H1 (cell line): ENCODE measurements at regions not wholly inside any gene's neighbourhood (a gene's known extent, or its start where the extent isn't known, plus 50 kb on each side); places are given as distances from the start of the nearest gene placed in this dataset.

ENCODE experiments used
- CTCF ChIA-PET: fragments of 300-600 bp; sonication (Branson Sonifier 250); formaldehyde crosslinking; loops from one replicate; lab custom pipeline; 2021; ENCODE audit not compliant: partially characterized antibody; lab: Charles Lee
- POLR2A ChIA-PET: fragments of 300-600 bp; sonication (Branson Sonifier 250); formaldehyde crosslinking; loops from one replicate; lab custom pipeline; 2021; ENCODE audit warnings: inconsistent platforms; ENCODE audit not compliant: partially characterized antibody; lab: Charles Lee
- DNase-seq, 2 experiments: peaks; one replicate each; pipeline versions ENCODE4 v3.0.0 to v3.0.0-alpha.2; 2010 to 2022; ENCODE audit warnings: low spot score in 2 of 2, low read depth in 1 of 2, mixed read lengths in 1 of 2
- FAIRE-seq: peaks from 2 replicates; lab custom pipeline; 2011; peaks lifted over from hg19 to GRCh38; lab: Jason Lieb, UNC
- H2AFZ ChIP-seq: 2 replicates; pipeline ENCODE4 v1.8.1; 2012; ENCODE audit warnings: low read length, inconsistent platforms
- H2AK5ac ChIP-seq: 2 replicates; pipeline ENCODE4 v1.6.1; 2013; ENCODE audit warnings: low read depth, low read length
- H2BK120ac ChIP-seq: replicated peaks from 2 replicates; pipeline ENCODE3; 2013; ENCODE audit warnings: low read depth, low read length, inconsistent platforms
- H2BK12ac ChIP-seq: 2 replicates; pipeline ENCODE4 v1.6.1; 2013; ENCODE audit warnings: low read depth, low read length
- H2BK15ac ChIP-seq: 2 replicates; pipeline ENCODE4 v1.6.1; 2013; ENCODE audit warnings: low read length
- H2BK20ac ChIP-seq: 2 replicates; pipeline ENCODE4 v1.6.1; 2013; ENCODE audit warnings: low read length
- H2BK5ac ChIP-seq: 2 replicates; pipeline ENCODE4 v1.6.1; 2013; ENCODE audit warnings: low read depth, low read length
- H3K14ac ChIP-seq: 2 replicates; pipeline ENCODE4 v1.6.1; 2013; ENCODE audit warnings: inconsistent platforms; ENCODE audit not compliant: insufficient read length
- H3K18ac ChIP-seq: 2 replicates; pipeline ENCODE4 v1.6.1; 2013; ENCODE audit warnings: low read length; ENCODE audit errors: extremely low read depth
- H3K23ac ChIP-seq: 2 replicates; pipeline ENCODE4 v1.6.1; 2013; ENCODE audit warnings: inconsistent platforms; ENCODE audit not compliant: insufficient read length
- H3K23me2 ChIP-seq: 2 replicates; pipeline ENCODE4 v1.6.1; 2013; ENCODE audit warnings: low read depth, low read length
- H3K27ac ChIP-seq: 2 replicates; pipeline ENCODE4 v1.6.1; 2011; ENCODE audit warnings: low read depth, low read length, inconsistent platforms
- H3K27me3 ChIP-seq, 4 experiments: replicated peaks in 1 of 4; 1 replicate in 1 of 4; 2 replicates in 3 of 4; pipeline versions ENCODE4 v1.6.1 to v1.8.1; 2011 to 2013; ENCODE audit warnings: low read length in 3 of 4, mild to moderate bottlenecking in 3 of 4, inconsistent platforms in 2 of 4, mixed read lengths in 2 of 4, moderate library complexity in 1 of 4; ENCODE audit not compliant: control insufficient read depth in 3 of 4, insufficient read depth in 3 of 4; ENCODE audit errors: extremely low read depth in 1 of 4
- H3K36me3 ChIP-seq, 4 experiments: 2 replicates each; pipeline versions ENCODE4 v1.6.1 to v1.8.1; 2011 to 2013; ENCODE audit warnings: mild to moderate bottlenecking in 4 of 4, low read length in 3 of 4, moderate library complexity in 2 of 4, control low read depth in 1 of 4, inconsistent platforms in 1 of 4; ENCODE audit not compliant: insufficient read depth in 4 of 4, control insufficient read depth in 2 of 4
- H3K4ac ChIP-seq: replicated peaks from 2 replicates; pipeline ENCODE3; 2013; ENCODE audit warnings: low read length, low read depth, mixed read lengths, inconsistent platforms; ENCODE audit not compliant: insufficient read length
- H3K4me1 ChIP-seq, 4 experiments: replicated peaks in 1 of 4; 1 replicate in 1 of 4; 2 replicates in 3 of 4; pipeline versions ENCODE4 v1.6.1 to v1.8.1; 2011 to 2013; ENCODE audit warnings: low read length in 3 of 4, inconsistent platforms in 2 of 4, mixed read lengths in 1 of 4; ENCODE audit not compliant: insufficient read depth in 4 of 4, control insufficient read depth in 3 of 4
- H3K4me2 ChIP-seq, 2 experiments: 2 replicates each; pipeline versions ENCODE4 v1.6.1 to v1.8.1; 2011 to 2013; ENCODE audit warnings: low read depth in 2 of 2, low read length in 2 of 2, control low read depth in 1 of 2, inconsistent platforms in 1 of 2, mild to moderate bottlenecking in 1 of 2; ENCODE audit not compliant: insufficient read depth in 1 of 2
- H3K4me3 ChIP-seq, 4 experiments: fragments of 200-600, 300-600 bp in 1 of 4; sonication (generic), shearing (Covaris generic), sonication (Bioruptor Twin) in 1 of 4; 2 replicates each; pipeline versions ENCODE4 v1.5.1 to v1.8.1; 2011 to 2016; ENCODE audit warnings: low read length in 4 of 4, low read depth in 3 of 4, control low read depth in 2 of 4, inconsistent platforms in 2 of 4, mild to moderate bottlenecking in 2 of 4, mixed read lengths in 1 of 4, moderate library complexity in 1 of 4; ENCODE audit not compliant: insufficient read depth in 2 of 4; ENCODE audit errors: extremely low read depth in 1 of 4
- H3K56ac ChIP-seq: replicated peaks from 2 replicates; pipeline ENCODE3; 2013; ENCODE audit warnings: low read depth, mild to moderate bottlenecking, mixed read lengths, low read length, inconsistent platforms; ENCODE audit not compliant: insufficient read length
- H3K79me1 ChIP-seq: 2 replicates; pipeline ENCODE4 v1.6.1; 2013; ENCODE audit warnings: low read depth, low read length, control low read depth
- H3K79me2 ChIP-seq, 2 experiments: 2 replicates each; pipeline versions ENCODE4 v1.6.1 to v1.8.1; 2012 to 2013; ENCODE audit warnings: low read length in 2 of 2, mild to moderate bottlenecking in 2 of 2, inconsistent platforms in 1 of 2; ENCODE audit not compliant: insufficient read depth in 2 of 2, control insufficient read depth in 1 of 2
- H3K9ac ChIP-seq, 4 experiments: replicated peaks in 1 of 4; 1 replicate in 1 of 4; 2 replicates in 3 of 4; pipeline versions ENCODE4 v1.6.1 to v1.8.1; 2011 to 2013; ENCODE audit warnings: low read depth in 3 of 4, low read length in 3 of 4, control low read depth in 2 of 4, mild to moderate bottlenecking in 2 of 4, moderate library complexity in 2 of 4, inconsistent platforms in 1 of 4; ENCODE audit errors: extremely low read depth in 1 of 4
- H3K9me3 ChIP-seq, 2 experiments: 2 replicates each; pipeline versions ENCODE4 v1.6.1 to v1.8.1; 2012 to 2013; ENCODE audit warnings: mild to moderate bottlenecking in 2 of 2, moderate library complexity in 2 of 2, control low read depth in 1 of 2, inconsistent platforms in 1 of 2, low read depth in 1 of 2, low read length in 1 of 2, mixed read lengths in 1 of 2; ENCODE audit not compliant: insufficient read depth in 2 of 2
- H4K20me1 ChIP-seq, 2 experiments: replicated peaks in 1 of 2; 2 replicates each; pipeline versions ENCODE3 to v1.8.1; 2011 to 2013; ENCODE audit warnings: inconsistent platforms in 2 of 2, low read length in 2 of 2, mild to moderate bottlenecking in 1 of 2; ENCODE audit not compliant: insufficient read depth in 2 of 2, control insufficient read depth in 1 of 2
- H4K5ac ChIP-seq: 2 replicates; pipeline ENCODE4 v1.6.1; 2013; ENCODE audit warnings: low read length, low read depth, mixed read lengths, inconsistent platforms; ENCODE audit not compliant: insufficient read length
- H4K8ac ChIP-seq: 2 replicates; pipeline ENCODE4 v1.8.0; 2013; ENCODE audit warnings: mild to moderate bottlenecking, moderate library complexity, low read length, inconsistent platforms; ENCODE audit not compliant: insufficient read depth; ENCODE audit errors: extremely low read depth
- H4K91ac ChIP-seq: replicated peaks from 2 replicates; pipeline ENCODE3; 2013; ENCODE audit warnings: low read length, mixed read lengths, inconsistent platforms; ENCODE audit not compliant: insufficient read length
- EGR1 ChIP-seq: IDR thresholded peaks from 2 replicates; pipeline ENCODE4 v1.6.1; 2011; ENCODE audit warnings: low read depth, low read length, borderline replicate concordance
- RAD21 ChIP-seq, 2 experiments: IDR thresholded peaks in 1 of 2; conservative IDR thresholded peaks in 1 of 2; 2 replicates each; pipeline ENCODE4 v1.6.1; 2011; ENCODE audit warnings: low read depth in 2 of 2, low read length in 2 of 2, improper control_type of control experiment in 1 of 2, inconsistent platforms in 1 of 2, mild to moderate bottlenecking in 1 of 2, moderate library complexity in 1 of 2
- TEAD4 ChIP-seq: IDR thresholded peaks from 2 replicates; pipeline ENCODE4 v1.6.1; 2012; ENCODE audit warnings: low read depth, low read length, inconsistent platforms, mixed read lengths
- WGBS, 2 experiments: shearing (Covaris generic) in 1 of 2; methylation state at CpG; one replicate each; pipeline versions ENCODE4 v1.1.6 to v1.1.7; 2013 to 2015; ENCODE audit warnings: low lambda C conversion rate in 2 of 2, mixed read lengths in 2 of 2, inconsistent platforms in 1 of 2, low coverage in 1 of 2, missing lambda C conversion rate in 1 of 2; ENCODE audit not compliant: insufficient replicate concordance in 2 of 2, insufficient coverage in 1 of 2, insufficient read length in 1 of 2; ENCODE audit errors: extremely low coverage in 1 of 2, missing lambda C conversion rate in 1 of 2; 5-methylcytosine and 5-hydroxymethylcytosine counted together
- TF ChIP-seq, protein P1 (sequence below), 3 experiments: IDR thresholded peaks; 1 replicate in 2 of 3; 2 replicates in 1 of 3; pipeline versions ENCODE4 v1.5.1 to v1.6.1; 2011; ENCODE audit warnings: low read length in 3 of 3, mild to moderate bottlenecking in 3 of 3, inconsistent platforms in 2 of 3, low read depth in 1 of 3, moderate library complexity in 1 of 3; ENCODE audit not compliant: insufficient read depth in 1 of 3; ENCODE audit errors: control extremely low read depth in 1 of 3

DNA sequence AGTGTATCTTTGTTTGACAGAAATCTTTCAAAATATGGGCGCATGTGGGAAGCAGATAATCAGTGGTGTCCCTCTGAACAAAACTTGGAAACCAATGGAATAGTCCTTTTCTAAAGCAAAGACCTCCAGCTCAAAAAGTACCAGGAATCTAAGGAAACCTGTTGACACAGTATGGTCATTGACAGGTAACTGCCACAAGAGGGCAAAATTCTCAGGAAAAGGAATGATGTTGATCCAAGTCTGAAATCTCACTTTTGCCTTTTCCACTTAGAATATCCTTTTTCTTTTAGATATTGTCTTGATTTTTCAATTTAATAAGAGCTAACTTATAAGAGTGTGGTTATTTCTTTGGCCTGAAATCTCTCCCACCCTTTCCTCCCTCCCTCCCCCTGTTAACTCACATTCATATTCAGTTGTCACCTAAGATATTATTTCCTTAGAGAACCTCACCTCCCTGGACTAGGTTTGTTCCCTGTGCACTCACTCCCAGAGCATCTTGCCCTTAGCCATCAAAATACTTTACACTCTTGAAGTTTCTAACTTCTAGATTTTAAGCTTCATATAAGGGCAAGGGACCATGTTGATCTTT lies 59.0 kb upstream of the BARX1 start:
- CTCF ChIA-PET, result interaction anchor here (0.7 to 8.0 kb wide), 48 partner anchors 11 to 381 kb away, joined by 3 to 156 read pairs (median 4); no protein-coding TSS in a partner anchor
- Histone ChIP-seq H2BK15ac (no peak overlapping the region), H2BK12ac (no peak overlapping the region), H4K8ac (no peak overlapping the region), H3K23ac (no peak overlapping the region), H3K4ac (no peak overlapping the region), H3K27ac (no peak overlapping the region), H2BK20ac (no peak overlapping the region), H3K27me3 (no peaks in the 10 kb centered on the region), H3K4me1 (no peaks in the 10 kb centered on the region), H4K20me1 (no peaks in the 10 kb centered on the region), H2AK5ac (no peak overlapping the region), H3K4me3 (no peak overlapping the region), H3K79me2 (no peaks in the 10 kb centered on the region), H3K36me3 (no peaks in the 10 kb centered on the region), H3K9me3 (no peaks in the 10 kb centered on the region), H2BK120ac (no peak overlapping the region), H3K79me1 (no peaks in the 10 kb centered on the region), H2BK5ac (no peak overlapping the region), H3K18ac (no peak overlapping the region), H4K91ac (no peak overlapping the region), H2AFZ (peak overlapping the region; percentile 41; the same call in 1 of the 2 replicates), H3K23me2 (no peaks in the 10 kb centered on the region), H3K4me2 (no peak overlapping the region), H3K14ac (no peak overlapping the region), H3K56ac (no peak overlapping the region), H4K5ac (no peak overlapping the region), H3K9ac (no peak overlapping the region)
- WGBS, 2 experiments, result 7% methylated on average over 1 of the region's 1 CpG; no CpG with 5 or more reads in 1 of the 2 experiments
- DNase-seq, result no peak
- POLR2A ChIA-PET, result interaction anchor here (1.0 kb wide), 1 partner anchor 198 kb away, joined by 3 read pairs; no protein-coding TSS in a partner anchor
- TF ChIP-seq EGR1, result no peak
- TF ChIP-seq RAD21 (IDR thresholded peaks at IDR 0.05 in 1 of 2, conservative IDR thresholded peaks at IDR 0.05 in 1 of 2; ENCODE audit: low read depth in 2 of 2, low read length in 2 of 2), result peak; percentile 57 to 65
- TF ChIP-seq, protein P1, sequence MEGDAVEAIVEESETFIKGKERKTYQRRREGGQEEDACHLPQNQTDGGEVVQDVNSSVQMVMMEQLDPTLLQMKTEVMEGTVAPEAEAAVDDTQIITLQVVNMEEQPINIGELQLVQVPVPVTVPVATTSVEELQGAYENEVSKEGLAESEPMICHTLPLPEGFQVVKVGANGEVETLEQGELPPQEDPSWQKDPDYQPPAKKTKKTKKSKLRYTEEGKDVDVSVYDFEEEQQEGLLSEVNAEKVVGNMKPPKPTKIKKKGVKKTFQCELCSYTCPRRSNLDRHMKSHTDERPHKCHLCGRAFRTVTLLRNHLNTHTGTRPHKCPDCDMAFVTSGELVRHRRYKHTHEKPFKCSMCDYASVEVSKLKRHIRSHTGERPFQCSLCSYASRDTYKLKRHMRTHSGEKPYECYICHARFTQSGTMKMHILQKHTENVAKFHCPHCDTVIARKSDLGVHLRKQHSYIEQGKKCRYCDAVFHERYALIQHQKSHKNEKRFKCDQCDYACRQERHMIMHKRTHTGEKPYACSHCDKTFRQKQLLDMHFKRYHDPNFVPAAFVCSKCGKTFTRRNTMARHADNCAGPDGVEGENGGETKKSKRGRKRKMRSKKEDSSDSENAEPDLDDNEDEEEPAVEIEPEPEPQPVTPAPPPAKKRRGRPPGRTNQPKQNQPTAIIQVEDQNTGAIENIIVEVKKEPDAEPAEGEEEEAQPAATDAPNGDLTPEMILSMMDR (IDR thresholded peaks at IDR 0.05; ENCODE audit: control extremely low read depth in 1 of 3, insufficient read depth in 1 of 3, low read depth in 1 of 3, low read length in 3 of 3), result peak in 2 of 3 experiments; percentile 61 to 75; a peak in 2 of 4 replicates
- TF ChIP-seq TEAD4, result no peak
- FAIRE-seq, result peak; percentile 98
